ES-I3 (cell line): ENCODE measurements at regions not wholly inside any gene's neighbourhood (a gene's known extent, or its start where the extent isn't known, plus 50 kb on each side); places are given as distances from the start of the nearest gene placed in this dataset.
"Not testable (repeated sequence)": the region's sequence is repeated elsewhere in the genome, so short reads cannot be mapped to it uniquely, and the experiment has no call there.

ENCODE experiments used
- H3K36me3 ChIP-seq: 2 replicates; pipeline ENCODE4 v1.6.1; 2013; ENCODE audit warnings: mild to moderate bottlenecking, low read length, control low read depth, moderate library complexity; ENCODE audit not compliant: insufficient read depth
- H3K4me1 ChIP-seq: 2 replicates; pipeline ENCODE4 v1.6.1; 2013; ENCODE audit warnings: mild to moderate bottlenecking, control low read depth, low read length; ENCODE audit not compliant: insufficient read depth
- H3K9ac ChIP-seq: 2 replicates; pipeline ENCODE4 v1.6.1; 2013; ENCODE audit warnings: low read depth, mild to moderate bottlenecking, low read length, moderate library complexity
- H3K9me3 ChIP-seq: 2 replicates; pipeline ENCODE4 v1.6.1; 2013; ENCODE audit warnings: mild to moderate bottlenecking, low read length, moderate library complexity; ENCODE audit not compliant: control insufficient read depth, insufficient read depth

GRCh38 chr10:7084280-7085005 is 326.4 kb downstream of the SFMBT2 start:
- Histone ChIP-seq H3K9ac (no peak overlapping the region), H3K9me3 (no peaks in the 10 kb centered on the region), H3K36me3 (no peaks in the 10 kb centered on the region), H3K4me1 (peaks cover 32% of the 10 kb centered on the region)

GRCh38 chr10:7082967-7083366 is 327.9 kb downstream of the SFMBT2 start:
- no peaks in the 10 kb centered on the region for H3K9me3 ChIP-seq
- no peak overlapping the region for H3K9ac ChIP-seq
- H3K4me1 ChIP-seq, result peaks cover 32% of the 10 kb centered on the region
- H3K36me3 ChIP-seq, result no peaks in the 10 kb centered on the region

GRCh38 chr10:7077880-7078279 is 333.0 kb downstream of the SFMBT2 start:
- Histone ChIP-seq H3K9ac (no peak overlapping the region), H3K36me3 (no peaks in the 10 kb centered on the region), H3K4me1 (peaks cover 11% of the 10 kb centered on the region), H3K9me3 (peaks cover under 1% of the 10 kb centered on the region; the same call in 1 of the 2 replicates)

GRCh38 chr10:7075851-7076250 is 335.0 kb downstream of the SFMBT2 start:
- H3K9ac ChIP-seq, result no peak overlapping the region

GRCh38 chr10:7075110-7075509 is 335.7 kb downstream of the SFMBT2 start:
- Histone ChIP-seq H3K9ac (no peak overlapping the region), H3K4me1 (no peaks in the 10 kb centered on the region), H3K36me3 (no peaks in the 10 kb centered on the region), H3K9me3 (peaks cover 4% of the 10 kb centered on the region; the same call in 1 of the 2 replicates)

More at GRCh38 chr10:7075851-7076250, 335.0 kb downstream of the SFMBT2 start:
- Histone ChIP-seq H3K4me1 (no peaks in the 10 kb centered on the region), H3K36me3 (no peaks in the 10 kb centered on the region), H3K9me3 (peaks cover 4% of the 10 kb centered on the region; the same call in 1 of the 2 replicates)

GRCh38 chr10:7071421-7071820 is 339.4 kb downstream of the SFMBT2 start:
- peaks cover 4% of the 10 kb centered on the region; the same call in 1 of the 2 replicates for H3K9me3 ChIP-seq
- H3K36me3 ChIP-seq, result no peaks in the 10 kb centered on the region
- no peak overlapping the region for H3K9ac ChIP-seq
- H3K4me1 ChIP-seq, result no peaks in the 10 kb centered on the region

- Histone ChIP-seq H3K9ac (no peak overlapping the region), H3K36me3 (no peaks in the 10 kb centered on the region), H3K9me3 (peaks cover 4% of the 10 kb centered on the region; the same call in 1 of the 2 replicates), H3K4me1 (no peaks in the 10 kb centered on the region)
These were observed 339.9 kb downstream of the SFMBT2 start for GRCh38 chr10:7070950-7071349.

- Histone ChIP-seq H3K4me1 (no peaks in the 10 kb centered on the region), H3K9ac (no peak overlapping the region), H3K9me3 (peaks cover 4% of the 10 kb centered on the region; the same call in 1 of the 2 replicates), H3K36me3 (no peaks in the 10 kb centered on the region; the same call in 1 of the 2 replicates)
These were observed 341.1 kb downstream of the SFMBT2 start for GRCh38 chr10:7069706-7070105.

- Histone ChIP-seq H3K4me1 (peaks cover 3% of the 10 kb centered on the region; the same call in 1 of the 2 replicates), H3K9ac (no peak overlapping the region), H3K9me3 (no peaks in the 10 kb centered on the region), H3K36me3 (no peaks in the 10 kb centered on the region)
These were observed 354.6 kb downstream of the SFMBT2 start for GRCh38 chr10:7056216-7056615.

GRCh38 chr10:7054915-7055314 is 355.9 kb downstream of the SFMBT2 start:
- Histone ChIP-seq H3K9me3 (no peaks in the 10 kb centered on the region; the same call in 1 of the 2 replicates), H3K9ac (no peak overlapping the region), H3K36me3 (no peaks in the 10 kb centered on the region)

GRCh38 chr10:7053195-7053594 is 357.6 kb downstream of the SFMBT2 start:
- H3K9me3 ChIP-seq, result no peaks in the 10 kb centered on the region; the same call in none of the 2 replicates
- peaks cover 3% of the 10 kb centered on the region; the same call in 1 of the 2 replicates for H3K4me1 ChIP-seq
- no peak overlapping the region for H3K9ac ChIP-seq
- no peaks in the 10 kb centered on the region for H3K36me3 ChIP-seq

More at GRCh38 chr10:7054915-7055314, 355.9 kb downstream of the SFMBT2 start:
- H3K4me1 ChIP-seq, result peaks cover 3% of the 10 kb centered on the region; the same call in 1 of the 2 replicates

- H3K36me3 ChIP-seq, result not testable (repeated sequence)
These were observed 360.8 kb downstream of the SFMBT2 start for GRCh38 chr10:7050024-7050423.

GRCh38 chr10:7048061-7048460 is 362.8 kb downstream of the SFMBT2 start:
- H3K9me3 ChIP-seq, result no peaks in the 10 kb centered on the region; the same call in none of the 2 replicates
- H3K4me1 ChIP-seq, result no peaks in the 10 kb centered on the region
- no peak overlapping the region for H3K9ac ChIP-seq
- no peaks in the 10 kb centered on the region for H3K36me3 ChIP-seq

More at GRCh38 chr10:7050024-7050423, 360.8 kb downstream of the SFMBT2 start:
- H3K4me1 ChIP-seq, H3K9ac ChIP-seq, H3K9me3 ChIP-seq: not testable (repeated sequence)

GRCh38 chr10:7046615-7047014 is 364.2 kb downstream of the SFMBT2 start:
- Histone ChIP-seq H3K36me3 (no peaks in the 10 kb centered on the region), H3K9ac (no peak overlapping the region), H3K4me1 (no peaks in the 10 kb centered on the region), H3K9me3 (no peaks in the 10 kb centered on the region; the same call in none of the 2 replicates)
